Keratinocyte (primary cell): ENCODE measurements at regions not wholly inside any gene's neighbourhood (a gene's known extent, or its start where the extent isn't known, plus 50 kb on each side); places are given as distances from the start of the nearest gene placed in this dataset.

Experiments
- CTCF ChIP-seq, 3 experiments: IDR thresholded peaks in 1 of 3; conservative IDR thresholded peaks in 1 of 3; optimal IDR thresholded peaks in 1 of 3; 2 replicates in 2 of 3; 3 replicates in 1 of 3; pipeline versions ENCODE3 to v1.5.1; 2011; ENCODE audit warnings: low read length in 3 of 3, mild to moderate bottlenecking in 3 of 3, moderate library complexity in 2 of 3, control low read depth in 1 of 3, inconsistent platforms in 1 of 3; ENCODE audit not compliant: insufficient read depth in 2 of 3; ENCODE audit errors: extremely low read depth in 1 of 3
- EZH2 ChIP-seq: IDR thresholded peaks from one replicate; pipeline ENCODE4 v1.6.1; 2012; ENCODE audit warnings: inconsistent platforms, mild to moderate bottlenecking, low read length, moderate library complexity

- TF ChIP-seq CTCF (optimal IDR thresholded peaks at IDR 0.05 in 1 of 3, IDR thresholded peaks at IDR 0.05 in 1 of 3, conservative IDR thresholded peaks at IDR 0.05 in 1 of 3; ENCODE audit: extremely low read depth in 1 of 3, insufficient read depth in 2 of 3, low read length in 3 of 3) (no peak), EZH2 (no peak)
These were observed 612.7 kb upstream of the GCFC2 start for GRCh38 chr2:76323381-76323780.
